Erythroblast (primary cell): ENCODE measurements at regions not wholly inside any gene's neighbourhood (a gene's known extent, or its start where the extent isn't known, plus 50 kb on each side); places are given as distances from the start of the nearest gene placed in this dataset.

Source experiments
- GATA1 ChIP-seq: IDR thresholded peaks from 2 replicates; pipeline ENCODE4 v1.6.1; 2011; ENCODE audit warnings: low read depth, mild to moderate bottlenecking, control low read depth, low read length, moderate library complexity
- POLR2A ChIP-seq: IDR thresholded peaks from 2 replicates; pipeline ENCODE4 v1.6.1; 2011; ENCODE audit warnings: mild to moderate bottlenecking, low read length

DNA sequence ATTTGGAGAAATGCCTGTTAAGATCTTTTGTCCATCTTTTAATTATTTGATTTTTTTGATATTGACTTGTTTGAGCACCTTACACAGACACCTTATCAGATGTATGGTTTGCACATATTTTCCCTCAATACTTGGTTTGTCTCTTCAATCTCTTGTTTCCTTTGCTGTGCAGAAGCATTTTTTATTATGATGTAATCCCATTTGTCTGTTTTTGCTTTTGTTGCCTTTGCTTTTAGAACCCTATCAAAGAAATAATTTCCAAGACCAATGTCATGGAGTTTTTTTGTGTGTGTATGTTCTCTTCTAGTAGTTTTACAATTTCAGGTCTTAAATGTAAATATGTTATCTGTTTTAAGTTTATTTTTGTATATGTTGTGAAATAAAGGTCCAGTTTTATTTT, 73.9 kb downstream of the HTR1B start:
- no peak for TF ChIP-seq POLR2A
- no peak for TF ChIP-seq GATA1
